Umbilical cord (tissue), 1 donor: ENCODE measurements at regions not wholly inside any gene's neighbourhood (a gene's known extent, or its start where the extent isn't known, plus 50 kb on each side); places are given as distances from the start of the nearest gene placed in this dataset.
A peak's percentile ranks its signal among the peaks of the same experiment; 100 is the strongest.

Experiments
- DNase-seq: peaks from one replicate; pipeline ENCODE4 v3.0.0-alpha.2; 2015; ENCODE audit warnings: low spot score

DNA sequence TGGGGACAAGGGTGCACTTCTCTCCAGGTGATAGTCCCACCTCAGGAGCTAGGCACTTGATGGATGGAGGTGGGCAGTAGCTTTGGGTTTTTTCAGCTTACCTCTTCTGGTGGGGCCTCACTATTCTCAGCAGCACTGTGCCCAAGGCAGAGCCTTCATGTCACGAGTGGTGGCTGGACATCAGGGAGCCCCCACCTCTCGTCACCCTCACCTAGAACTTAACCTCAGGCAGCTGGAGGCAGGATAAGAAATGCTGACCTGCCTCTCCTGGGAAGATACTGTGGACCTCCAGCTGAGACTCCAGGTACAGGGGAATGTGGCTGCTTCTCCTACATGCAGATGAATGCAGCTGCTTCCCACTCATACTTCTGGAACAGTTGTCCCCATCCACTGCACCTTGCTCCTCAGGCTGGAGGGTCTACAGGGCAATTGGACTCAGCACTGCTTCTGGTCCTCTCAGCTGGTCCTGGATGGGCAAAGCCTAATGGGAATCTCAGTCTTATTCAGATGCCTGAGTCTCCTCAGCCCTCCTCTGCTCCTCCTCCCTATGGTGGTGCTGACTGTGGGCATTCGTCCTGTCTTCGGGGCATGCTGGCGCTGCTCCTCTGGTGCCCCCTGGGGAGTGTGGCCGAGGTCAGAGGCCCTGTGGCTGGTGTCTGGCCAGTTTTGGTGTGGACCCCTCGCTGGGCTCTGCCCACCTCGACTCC, 129.9 kb downstream of the KLF13 start:
- DNase-seq = no peak

DNA sequence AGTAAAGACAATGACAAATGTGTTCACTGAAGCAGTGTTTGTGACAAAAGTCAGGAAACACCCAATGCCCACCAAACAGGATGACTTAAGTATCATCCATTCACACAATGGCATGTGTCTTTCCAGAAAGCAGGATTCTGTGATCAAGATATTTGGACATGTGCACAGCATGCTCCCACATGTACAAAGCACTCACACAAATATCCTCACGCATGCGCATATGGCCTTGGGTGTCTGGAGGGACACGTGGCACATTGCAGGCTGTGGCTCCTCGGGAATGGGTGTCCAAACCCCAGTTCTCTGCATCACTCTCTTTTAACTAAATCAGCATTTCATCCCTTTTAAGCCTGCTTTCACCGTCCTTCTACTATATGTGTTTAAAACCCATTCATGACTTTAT, 130.5 kb downstream of the KLF13 start:
- no peak for DNase-seq

DNA sequence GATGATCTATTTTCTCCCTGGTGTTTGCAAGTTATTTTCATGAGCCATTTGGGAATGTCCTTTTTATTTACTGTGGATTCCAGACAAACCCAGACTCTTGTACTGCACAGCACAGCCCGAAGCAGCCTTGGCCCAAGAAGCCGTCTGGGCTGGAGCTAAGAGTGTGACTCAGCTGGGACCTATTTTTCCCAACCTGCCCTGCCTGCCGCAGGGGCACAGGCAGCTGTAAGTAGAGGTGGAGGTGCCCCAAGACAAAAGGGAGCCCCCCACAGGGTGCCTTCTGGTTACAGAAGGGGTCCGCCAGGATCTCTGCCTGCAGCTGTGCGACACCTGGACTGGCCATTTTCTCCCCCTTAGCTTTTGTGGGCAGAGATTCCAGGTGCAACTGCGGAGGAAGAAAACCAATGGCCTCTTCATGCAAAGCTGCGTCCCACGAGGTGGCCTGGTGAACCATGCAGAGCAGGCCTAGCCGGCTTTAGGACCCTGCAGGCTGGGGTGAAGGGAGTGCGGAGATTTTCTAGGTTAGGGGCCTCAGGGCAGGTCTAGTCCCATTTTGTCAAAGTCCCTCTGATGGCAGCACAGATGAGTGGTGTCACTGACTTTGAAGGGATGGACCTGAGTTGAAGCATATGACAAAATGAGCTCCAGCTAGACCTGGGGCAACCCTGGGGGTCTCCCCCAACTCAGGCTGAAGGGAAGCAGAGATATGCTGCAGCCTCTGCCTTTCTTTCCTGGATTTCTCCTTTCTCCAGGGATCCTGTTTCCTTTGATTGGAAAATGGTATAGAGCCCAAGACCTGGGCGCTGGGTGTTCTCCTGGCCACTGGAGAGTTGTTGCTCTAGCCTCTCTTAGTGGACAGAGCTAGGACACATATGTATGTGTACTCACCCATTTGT, 131.2 kb downstream of the KLF13 start:
- peak; percentile 52 for DNase-seq

DNA sequence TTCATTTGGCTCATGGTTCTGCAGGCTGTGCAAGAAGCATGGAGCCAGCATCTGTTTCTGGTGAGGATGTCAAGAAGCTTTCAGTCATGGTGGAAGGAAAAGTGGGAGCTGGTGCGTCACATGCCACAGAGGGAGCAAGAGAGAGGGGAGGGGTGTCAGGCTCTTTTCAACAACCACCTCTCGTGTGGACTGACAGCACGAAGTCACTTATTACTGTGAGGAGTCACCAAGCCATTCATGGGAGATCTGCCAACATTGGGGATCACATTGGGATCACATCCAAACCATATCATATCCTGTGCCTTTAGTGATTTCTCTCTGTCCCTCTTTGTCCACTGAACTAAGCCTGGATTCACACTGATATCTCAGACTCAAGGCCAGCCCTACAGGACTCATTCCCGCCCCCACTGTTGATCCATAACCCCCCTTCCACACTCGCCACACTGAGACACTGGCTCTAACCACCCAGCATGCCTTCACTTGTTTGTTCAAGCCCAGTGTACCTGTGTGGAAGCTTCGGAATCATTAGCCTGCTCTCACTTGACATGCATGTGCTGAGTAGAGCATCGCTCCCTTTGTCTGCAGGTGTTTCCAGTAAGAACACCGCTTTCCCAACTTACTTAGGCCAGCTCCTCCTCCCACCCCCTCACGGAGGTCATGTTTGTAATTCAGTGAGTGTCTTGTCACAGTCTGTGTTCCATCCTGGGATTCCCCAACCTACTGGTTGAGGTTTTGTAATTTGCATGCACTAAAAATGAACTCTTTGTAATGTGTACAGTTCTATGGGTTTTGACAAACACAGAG, 132.2 kb downstream of the KLF13 start:
- DNase-seq = no peak

DNA sequence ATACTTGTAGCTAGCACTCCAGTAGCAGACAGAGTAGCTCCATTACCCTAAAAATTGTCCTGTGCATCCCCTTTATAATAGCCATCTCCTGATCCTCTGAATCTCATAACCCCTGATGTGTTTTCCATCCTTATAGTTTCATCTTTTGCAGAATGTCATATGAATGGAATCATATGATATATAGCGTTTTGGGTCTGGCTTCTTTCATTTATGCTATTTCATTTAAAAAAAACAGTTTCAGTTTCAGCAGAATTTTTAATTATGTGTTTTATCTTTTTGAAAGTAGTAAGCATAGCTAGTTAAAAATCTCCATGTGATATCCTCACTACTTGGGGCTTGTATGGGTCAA, 132.7 kb downstream of the KLF13 start:
- no peak for DNase-seq

DNA sequence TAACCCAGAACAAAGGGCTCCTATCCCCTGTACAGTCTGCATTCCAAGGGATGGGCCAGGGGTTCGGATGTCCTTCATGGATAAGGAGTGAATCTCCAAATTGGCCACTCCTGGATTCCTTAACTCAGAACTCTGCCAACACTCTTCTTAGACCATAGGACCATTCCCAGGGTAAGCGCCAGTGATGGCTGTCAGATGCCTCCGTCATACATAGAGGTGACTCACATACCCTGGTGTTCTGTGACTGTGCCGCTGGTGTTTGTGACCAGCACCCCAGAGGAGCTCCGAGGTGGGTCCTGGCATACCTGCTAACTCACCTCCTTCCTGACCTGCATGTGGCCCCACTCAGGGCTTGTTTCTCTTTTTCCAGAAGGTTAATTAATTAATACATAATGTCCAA, 134.7 kb downstream of the KLF13 start:
- DNase-seq = no peak

DNA sequence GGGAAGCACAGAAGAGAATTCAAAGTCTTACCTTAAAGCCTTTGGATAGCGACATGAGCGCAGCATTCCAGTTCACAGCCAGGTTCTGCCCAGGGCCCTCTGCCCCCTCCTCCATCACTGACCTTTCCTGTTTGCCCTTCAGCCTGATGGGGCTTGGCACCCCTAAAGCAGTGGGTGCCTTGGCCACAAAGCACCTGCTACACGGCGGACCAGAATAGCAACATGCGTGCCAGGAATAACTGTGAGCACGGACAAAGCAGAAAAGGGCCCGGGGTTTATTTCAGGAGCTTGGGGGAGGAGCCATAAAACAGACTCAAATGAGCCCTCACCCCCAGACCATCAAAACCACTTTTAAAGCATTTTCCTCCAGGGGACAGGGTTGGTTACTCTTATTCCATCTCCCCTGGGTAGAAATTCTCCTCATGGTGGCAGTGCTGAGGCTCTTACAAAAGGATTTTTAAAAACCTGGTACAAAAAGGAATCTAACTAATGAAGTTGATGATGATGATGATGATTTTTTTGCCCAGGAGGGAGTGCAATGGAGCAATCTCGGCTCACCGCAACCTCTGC, 135.4 kb downstream of the KLF13 start:
- no peak for DNase-seq

DNA sequence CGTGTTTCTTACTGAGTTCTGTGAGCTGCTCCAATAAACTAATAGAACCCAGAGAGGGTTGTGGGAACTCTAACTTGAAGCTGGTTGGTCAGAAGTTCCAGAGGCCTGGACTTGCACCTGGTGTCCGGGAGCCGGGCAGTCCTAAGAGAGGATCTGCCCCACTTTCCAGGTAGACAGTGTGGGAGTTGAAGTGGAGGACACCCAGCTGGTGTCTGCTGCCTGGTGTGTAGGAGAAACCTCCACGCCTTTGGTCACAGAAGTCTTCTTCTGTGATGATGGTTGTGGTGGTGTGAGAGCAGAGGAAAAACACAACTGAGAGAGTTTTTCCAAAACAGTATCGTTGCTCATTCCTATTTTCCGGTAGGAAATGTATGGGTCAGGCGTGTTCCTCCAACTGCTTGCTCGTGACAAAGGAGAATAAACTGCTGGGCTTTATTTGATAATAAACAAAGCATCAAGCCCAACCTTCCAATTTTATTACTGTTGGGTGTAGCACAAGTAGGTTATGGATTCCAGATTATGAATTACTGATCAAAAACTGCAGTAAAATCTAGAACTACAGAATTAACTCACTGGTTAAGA, 137.0 kb downstream of the KLF13 start:
- no peak for DNase-seq

DNA sequence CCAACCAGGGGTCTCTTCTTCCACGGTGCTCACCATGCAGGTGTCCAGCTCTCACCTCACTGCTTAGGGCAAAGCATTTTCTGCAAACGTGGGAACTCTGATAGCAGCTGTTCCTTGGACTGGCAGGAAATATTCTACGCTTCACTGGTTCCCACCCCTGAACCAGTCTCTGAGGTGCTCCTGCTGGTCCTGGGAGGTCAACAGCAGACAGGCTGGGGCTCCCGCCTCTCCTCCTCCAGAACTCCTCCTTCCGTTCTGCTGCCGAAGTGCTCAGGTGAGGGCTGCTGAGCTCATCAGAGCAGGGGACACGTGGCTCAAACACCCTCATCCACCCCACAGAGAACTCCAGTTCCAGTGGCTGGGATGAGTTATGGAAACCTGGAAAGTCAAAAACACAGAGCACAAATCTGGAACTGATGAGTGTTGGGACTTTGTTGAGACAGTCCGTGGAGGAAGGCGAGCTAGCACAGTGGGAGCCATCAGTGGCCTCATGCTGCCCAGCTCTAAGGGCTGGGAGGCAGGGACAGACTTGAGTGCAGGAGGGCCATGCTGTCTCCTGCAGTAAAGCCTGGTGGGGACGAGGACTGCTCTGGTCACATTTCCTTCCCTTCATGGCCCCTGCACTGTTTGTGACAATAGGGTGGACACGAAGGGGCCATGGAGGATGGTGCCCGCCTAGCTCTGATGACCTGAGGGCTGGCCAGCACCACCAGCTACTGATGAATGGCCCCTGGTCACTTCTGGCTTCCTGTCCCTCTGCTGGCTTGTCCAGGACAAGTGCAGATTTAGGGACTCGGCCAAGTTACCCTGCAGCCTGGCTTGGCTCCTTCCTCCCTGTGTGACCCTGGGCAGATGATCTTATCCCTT, 137.8 kb downstream of the KLF13 start:
- no peak for DNase-seq

DNA sequence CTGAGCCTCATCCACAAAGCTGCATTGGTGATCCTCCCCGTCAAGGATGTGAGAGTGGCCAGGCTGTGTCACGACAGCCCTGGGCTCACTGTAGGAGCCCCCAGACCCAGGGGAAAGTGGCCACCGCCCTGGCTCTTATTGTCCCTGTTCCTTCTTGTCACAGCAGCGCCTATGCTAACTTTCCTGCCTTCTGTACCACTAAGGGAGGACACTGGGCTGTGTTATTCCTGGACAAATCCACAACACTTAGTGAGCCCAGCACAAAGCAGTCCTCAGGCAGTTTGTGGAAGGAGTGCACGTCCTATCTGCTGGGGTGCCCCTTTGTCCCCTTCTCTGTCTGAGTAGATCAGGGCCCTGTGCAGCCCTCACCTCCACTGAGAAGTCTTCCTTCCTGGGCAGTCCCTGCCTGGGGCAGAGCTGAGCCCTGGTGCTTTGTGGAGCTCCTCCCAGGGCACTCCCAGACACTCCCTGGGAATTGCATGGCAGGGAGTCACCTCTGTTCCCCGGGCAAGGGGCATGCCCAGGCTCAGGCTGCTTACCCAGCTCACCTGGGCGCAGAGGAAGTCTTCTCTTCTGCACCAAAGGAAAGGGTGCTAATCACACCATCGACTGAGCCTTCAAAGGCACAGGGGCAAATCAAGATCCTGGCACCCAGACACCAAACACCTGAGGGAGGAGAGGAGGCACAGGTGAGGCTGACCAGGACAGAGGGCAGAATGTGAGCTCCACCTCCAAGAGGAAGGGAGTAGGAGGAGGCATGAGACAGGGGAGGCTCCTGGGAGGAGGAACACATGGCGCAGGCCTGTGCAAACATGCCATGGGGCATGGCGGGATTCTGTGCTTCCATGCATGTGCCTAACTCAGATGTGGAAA, 138.7 kb downstream of the KLF13 start:
- no peak for DNase-seq

DNA sequence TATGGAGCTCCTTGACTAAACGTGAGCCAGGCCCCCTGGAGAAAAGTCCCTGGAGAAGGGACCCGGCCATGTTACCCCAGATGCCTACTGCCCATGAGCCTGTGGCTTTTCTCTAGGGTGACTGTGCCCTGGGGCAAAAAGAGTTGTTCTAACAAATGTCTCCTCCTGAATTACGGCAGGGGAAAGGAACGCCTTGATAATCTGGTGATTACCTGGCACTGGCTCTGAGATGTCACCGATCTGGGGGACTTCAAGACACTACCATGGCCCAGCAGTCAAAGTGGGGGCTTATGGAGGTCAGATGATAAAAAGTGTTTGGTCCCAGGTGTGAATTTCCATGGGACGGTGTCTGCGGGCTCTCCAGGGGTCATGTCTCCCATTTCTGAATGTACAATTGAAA, 140.7 kb downstream of the KLF13 start:
- DNase-seq = no peak

DNA sequence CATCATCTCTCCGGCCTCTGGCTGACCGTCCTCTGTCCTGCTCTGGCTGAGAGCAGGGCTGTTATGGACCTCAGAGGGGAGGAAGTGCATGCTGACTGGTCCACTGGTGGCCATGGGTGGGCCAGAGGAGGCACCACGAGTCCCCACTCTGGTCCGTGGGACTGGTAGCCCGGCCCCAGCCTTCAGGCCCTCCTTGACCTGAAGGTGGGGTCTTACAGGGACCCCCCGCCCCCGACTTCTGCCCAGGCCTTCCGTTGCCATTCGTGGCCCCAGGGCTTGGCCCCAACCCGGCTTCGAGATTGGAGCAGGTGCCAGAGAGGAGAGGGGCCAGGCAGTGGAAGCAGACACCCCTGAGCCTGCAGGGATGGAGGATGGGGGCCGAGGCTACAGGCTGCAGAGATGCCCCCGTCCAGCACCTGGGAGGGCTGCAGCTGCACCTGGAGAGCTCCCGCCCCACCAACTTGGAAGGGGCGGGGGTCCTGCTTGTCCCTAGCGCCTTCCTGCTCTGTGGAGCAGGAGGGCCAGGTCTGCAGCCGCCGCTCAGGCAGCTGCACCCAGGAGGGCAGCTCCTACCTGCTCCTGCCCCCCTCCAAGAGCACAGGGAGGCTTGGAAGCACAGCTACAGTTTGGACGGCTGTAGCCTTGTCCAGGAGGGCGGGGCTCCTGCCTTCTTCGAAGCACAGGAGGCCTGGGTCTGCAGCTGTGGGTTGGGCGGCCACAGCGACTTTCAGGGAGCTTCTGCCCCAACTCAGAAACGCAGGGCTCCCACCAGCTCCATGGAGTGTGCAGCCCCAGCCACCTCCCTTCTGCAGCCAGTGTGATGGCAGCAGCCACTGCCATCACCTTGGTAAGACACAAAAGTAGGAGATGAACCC, 142.5 kb downstream of the KLF13 start:
- DNase-seq = no peak

DNA sequence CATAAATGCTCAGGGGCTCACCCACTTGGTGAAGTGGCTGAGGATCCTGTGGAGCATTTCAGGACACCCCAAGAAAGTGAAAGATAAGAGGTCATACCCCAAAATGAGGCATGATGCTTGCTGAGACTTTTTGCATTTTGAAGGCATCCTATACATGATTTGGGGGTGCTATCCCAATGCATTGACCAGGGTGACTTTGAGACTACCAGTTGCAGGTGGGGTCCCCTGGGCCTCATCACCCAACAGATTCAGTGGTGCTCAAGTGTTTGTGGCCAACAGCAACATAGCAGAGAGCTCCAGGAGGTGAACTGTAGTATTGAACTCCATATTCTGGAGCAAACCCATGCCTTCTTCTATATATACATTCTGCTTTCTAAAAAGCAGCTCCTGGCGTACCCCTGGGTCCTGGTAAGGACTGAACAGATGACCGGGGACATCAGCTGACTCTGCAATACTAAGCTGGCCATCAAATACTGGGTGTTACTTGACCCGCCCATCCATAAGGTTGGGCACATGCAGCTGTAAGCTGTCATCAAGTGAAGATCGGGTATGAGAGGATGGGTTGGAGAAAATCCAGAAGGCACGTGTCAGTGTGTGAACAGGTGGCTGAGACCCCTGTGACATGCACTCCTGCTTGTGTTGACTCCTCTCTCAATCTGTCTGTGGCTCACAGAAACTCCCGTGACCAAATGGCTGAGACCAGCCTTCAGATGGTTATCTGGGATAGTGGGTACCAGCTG, 143.3 kb downstream of the KLF13 start:
- no peak for DNase-seq

DNA sequence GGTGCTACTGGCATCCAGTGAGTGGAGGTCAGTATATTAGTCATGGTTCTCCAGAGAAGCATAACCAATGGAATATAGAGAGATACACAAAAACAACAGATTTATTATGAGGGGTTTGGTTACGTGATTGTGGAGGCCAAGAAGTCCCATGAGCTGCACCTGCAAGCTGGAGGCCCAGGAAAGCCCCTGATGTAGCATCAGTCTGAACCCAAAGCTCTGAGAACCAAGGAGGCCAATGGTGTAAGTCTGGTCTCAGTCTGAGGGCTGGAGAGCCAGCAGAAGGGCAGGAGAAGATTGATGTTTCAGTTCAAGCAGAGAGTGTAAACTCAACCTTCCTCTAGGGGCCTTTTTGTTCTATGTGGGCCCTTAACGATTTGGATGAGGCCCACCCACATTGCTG, 144.1 kb downstream of the KLF13 start:
- DNase-seq = no peak

DNA sequence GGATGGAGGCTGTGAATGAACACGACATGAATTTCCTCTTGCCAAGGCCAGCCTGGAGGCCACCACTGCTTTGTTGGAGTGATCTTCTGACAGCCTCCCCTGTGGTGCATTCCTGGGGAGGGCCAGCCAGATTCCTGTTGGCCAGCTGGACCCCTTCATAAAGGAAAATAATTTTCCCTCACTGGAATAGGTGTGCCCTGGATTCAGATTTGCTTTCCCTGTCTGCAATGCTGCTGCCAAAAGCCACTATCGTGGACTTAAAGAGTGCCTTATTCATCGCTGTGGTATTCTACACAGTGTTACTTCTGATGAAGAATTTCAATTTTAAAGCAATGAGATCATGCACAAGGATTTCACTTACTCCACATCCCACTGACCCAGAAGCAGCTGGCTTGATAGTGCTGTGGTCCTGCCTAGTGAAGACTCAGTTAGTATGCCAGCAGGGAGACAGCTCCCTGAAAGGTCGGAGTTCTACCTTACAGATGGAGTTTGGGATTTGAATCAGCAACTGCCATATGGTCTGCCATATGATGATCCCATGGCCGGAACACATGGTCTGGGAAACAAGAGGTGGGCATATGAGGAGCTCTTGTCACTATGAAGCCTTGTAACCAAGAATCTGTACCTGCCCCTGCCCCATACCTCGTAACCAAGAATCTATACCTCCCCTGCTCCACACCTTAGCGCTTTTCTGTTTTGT, 145.2 kb downstream of the KLF13 start:
- peak; percentile 91 for DNase-seq

DNA sequence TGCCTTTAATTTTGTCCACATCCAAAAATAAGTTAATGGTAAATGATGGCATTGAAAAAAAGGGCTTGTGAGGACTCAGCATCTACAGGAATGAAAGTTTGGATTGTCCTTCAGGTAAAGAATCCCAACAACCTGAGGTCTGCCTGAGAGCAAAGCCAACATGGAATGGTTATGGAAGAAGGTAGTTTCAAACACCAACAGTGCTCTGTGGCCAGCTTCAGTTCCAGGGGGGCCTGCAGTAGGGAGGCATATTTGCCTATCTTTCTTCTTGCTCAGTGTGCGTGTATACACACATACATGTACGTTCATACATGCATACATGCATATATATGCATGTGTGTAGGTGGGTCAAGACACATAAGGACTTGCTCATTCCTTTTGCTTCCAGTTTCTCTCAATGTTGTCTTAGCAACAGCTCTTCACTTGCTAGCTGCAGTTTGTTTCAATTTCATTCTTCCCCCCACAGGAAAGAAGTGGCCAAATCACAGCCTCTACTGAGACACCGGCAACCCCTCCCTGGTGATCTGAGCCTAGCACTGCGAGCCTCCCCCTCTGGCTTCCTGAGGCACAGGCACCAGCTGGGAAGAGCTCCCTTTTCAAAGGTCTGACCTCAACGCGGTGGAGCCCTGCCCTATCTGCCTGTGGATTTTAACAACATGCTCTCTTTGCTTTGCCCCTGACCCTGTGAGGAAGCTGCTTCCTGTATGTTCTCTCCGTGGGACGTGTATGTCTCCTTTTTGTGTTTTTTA, 146.2 kb downstream of the KLF13 start:
- peak; percentile 45 for DNase-seq
